Vagina (tissue), 2 donors: ENCODE measurements at regions not wholly inside any gene's neighbourhood (a gene's known extent, or its start where the extent isn't known, plus 50 kb on each side); places are given as distances from the start of the nearest gene placed in this dataset.

Experiments used
- DNase-seq, 2 donors: peaks; one replicate each; pipeline ENCODE4 v3.0.0-alpha.2; 2017; ENCODE audit errors: extremely low spot score in 2 of 2
- H3K27ac ChIP-seq: fragments of 200-600 bp; sonication (generic); one replicate; pipeline ENCODE4 v1.5.1; 2019
- H3K27me3 ChIP-seq: fragments of 200-600 bp; sonication (generic); one replicate; pipeline ENCODE4 v1.5.1; 2019
- H3K36me3 ChIP-seq, 2 donors: fragments of 200-600 bp; sonication (generic); one replicate each; pipeline ENCODE4 v1.5.1; 2017 to 2019
- H3K4me1 ChIP-seq: fragments of 200-600 bp; sonication (generic); one replicate; pipeline ENCODE4 v1.5.1; 2019
- H3K4me3 ChIP-seq, 2 donors: fragments of 200-600 bp; sonication (generic); 1 replicate in 1 of 2; 2 replicates in 1 of 2; pipeline ENCODE4 v1.5.1; 2016 to 2019
- H3K9me3 ChIP-seq: fragments of 200-600 bp; sonication (generic); one replicate; pipeline ENCODE4 v1.5.1; 2019
- CTCF ChIP-seq, 3 experiments: fragments of 450-650 bp in 2 of 3; fragments of 200-600 bp in 1 of 3; sonication (generic) in 1 of 3; IDR thresholded peaks; one replicate each; pipeline ENCODE4 v1.5.1; 2017 to 2019; ENCODE audit warnings: antibody characterized with exemption in 3 of 3, mild to moderate bottlenecking in 2 of 3, moderate library complexity in 2 of 3
- POLR2A ChIP-seq, 2 donors: fragments of 450-650 bp; IDR thresholded peaks; one replicate each; pipeline ENCODE4 v1.6.1; 2017; ENCODE audit warnings: antibody characterized with exemption in 2 of 2, mild to moderate bottlenecking in 2 of 2, moderate library complexity in 2 of 2
- POLR2AphosphoS5 ChIP-seq, 2 donors: sonication (generic); formaldehyde crosslinking; IDR thresholded peaks; one replicate each; pipeline ENCODE4 v1.9.0; 2017; ENCODE audit warnings: antibody characterized with exemption in 2 of 2, mild to moderate bottlenecking in 2 of 2, low read depth in 1 of 2; ENCODE audit not compliant: insufficient read depth in 1 of 2
- intact Hi-C: fragments of 100-400 bp; cut with DNase I; formaldehyde crosslinking; loops from one replicate; pipeline ENCODE4 v1.15.1; 2023

GRCh38 chr3:106341087-106341486 is 472.3 kb upstream of the CBLB start:
- peaks cover 14% of the 10 kb centered on the region for H3K4me1 ChIP-seq
- no peak for DNase-seq
- H3K9me3 ChIP-seq = no peaks in the 10 kb centered on the region
- H3K27me3 ChIP-seq = no peaks in the 10 kb centered on the region
- no peak overlapping the region for H3K4me3 ChIP-seq
- H3K36me3 ChIP-seq = no peaks in the 10 kb centered on the region
- TF ChIP-seq CTCF (IDR thresholded peaks at IDR 0.05) = no peak
- TF ChIP-seq POLR2A (IDR thresholded peaks at IDR 0.05) = no peak
- TF ChIP-seq POLR2AphosphoS5 (IDR thresholded peaks at IDR 0.05; ENCODE audit: insufficient read depth in 1 of 2, low read depth in 1 of 2) = no peak
- H3K27ac ChIP-seq = no peak overlapping the region
- intact Hi-C loops = no loop called here

- no peak overlapping the region for H3K27ac ChIP-seq
- intact Hi-C loops = no loop called here
- no peaks in the 10 kb centered on the region for H3K36me3 ChIP-seq
- H3K4me3 ChIP-seq = no peak overlapping the region
- H3K9me3 ChIP-seq = no peaks in the 10 kb centered on the region
- H3K4me1 ChIP-seq = peaks cover 14% of the 10 kb centered on the region
- no peak for TF ChIP-seq POLR2A (IDR thresholded peaks at IDR 0.05)
- TF ChIP-seq POLR2AphosphoS5 (IDR thresholded peaks at IDR 0.05; ENCODE audit: insufficient read depth in 1 of 2, low read depth in 1 of 2) = no peak
- no peak for TF ChIP-seq CTCF (IDR thresholded peaks at IDR 0.05)
- DNase-seq = no peak
- H3K27me3 ChIP-seq = no peaks in the 10 kb centered on the region
Observed at GRCh38 chr3:106341586-106342162, 472.9 kb upstream of the CBLB start.

- Histone ChIP-seq H3K4me3 (no peak overlapping the region), H3K27me3 (no peaks in the 10 kb centered on the region), H3K36me3 (no peaks in the 10 kb centered on the region), H3K9me3 (no peaks in the 10 kb centered on the region), H3K27ac (no peak overlapping the region), H3K4me1 (peaks cover 14% of the 10 kb centered on the region)
- intact Hi-C loops = no loop called here
- DNase-seq = no peak
- TF ChIP-seq POLR2A (IDR thresholded peaks at IDR 0.05) (no peak), POLR2AphosphoS5 (IDR thresholded peaks at IDR 0.05; ENCODE audit: insufficient read depth in 1 of 2, low read depth in 1 of 2) (peak in 1 of 2 donors; percentile 60), CTCF (IDR thresholded peaks at IDR 0.05) (no peak)
Observed at GRCh38 chr3:106342386-106342785, 473.6 kb upstream of the CBLB start.

GRCh38 chr3:106343811-106344210 is 475.0 kb upstream of the CBLB start:
- H3K4me3 ChIP-seq = no peak overlapping the region
- H3K27me3 ChIP-seq = no peaks in the 10 kb centered on the region
- H3K27ac ChIP-seq = no peak overlapping the region
- peaks cover 14% of the 10 kb centered on the region for H3K4me1 ChIP-seq
- H3K36me3 ChIP-seq = no peaks in the 10 kb centered on the region
- TF ChIP-seq CTCF (IDR thresholded peaks at IDR 0.05) (no peak), POLR2AphosphoS5 (IDR thresholded peaks at IDR 0.05; ENCODE audit: insufficient read depth in 1 of 2, low read depth in 1 of 2) (no peak), POLR2A (IDR thresholded peaks at IDR 0.05) (no peak)
- intact Hi-C loops = no loop called here
- no peaks in the 10 kb centered on the region for H3K9me3 ChIP-seq
- no peak for DNase-seq

- Histone ChIP-seq H3K4me3 (no peak overlapping the region), H3K27me3 (no peaks in the 10 kb centered on the region), H3K27ac (peak overlapping the region; percentile 34), H3K36me3 (no peaks in the 10 kb centered on the region), H3K9me3 (no peaks in the 10 kb centered on the region), H3K4me1 (peaks cover 14% of the 10 kb centered on the region)
- no peak for DNase-seq
- no peak for TF ChIP-seq CTCF (IDR thresholded peaks at IDR 0.05)
- TF ChIP-seq POLR2A (IDR thresholded peaks at IDR 0.05) = no peak
- peak in 1 of 2 donors; percentile 38 for TF ChIP-seq POLR2AphosphoS5 (IDR thresholded peaks at IDR 0.05; ENCODE audit: insufficient read depth in 1 of 2, low read depth in 1 of 2)
- intact Hi-C loops = no loop called here
Observed at GRCh38 chr3:106345353-106346027, 476.7 kb upstream of the CBLB start.
